ENCODE measurements at regions not wholly inside any gene's neighbourhood (a gene's known extent, or its start where the extent isn't known, plus 50 kb on each side); places are given as distances from the start of the nearest gene placed in this dataset.

DNA sequence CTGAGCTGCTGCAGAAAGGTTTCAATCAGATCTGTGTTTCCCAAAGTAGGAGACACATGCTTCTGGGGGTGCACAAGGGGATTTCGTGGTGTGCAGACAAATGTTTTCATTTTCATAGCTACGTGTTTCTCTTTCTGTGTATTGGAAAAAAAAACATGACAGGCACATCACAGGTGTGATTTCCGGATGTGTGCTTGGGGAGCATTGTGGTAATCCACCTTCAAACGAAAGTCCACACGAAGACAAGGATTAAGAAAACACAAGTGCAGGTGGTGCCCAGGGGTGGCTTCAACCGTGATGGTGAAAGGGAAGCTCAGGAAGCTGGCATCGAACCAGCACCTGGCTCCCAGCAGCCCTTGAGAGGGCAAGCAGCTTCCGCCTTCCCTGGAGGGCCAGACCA lies 164.6 kb upstream of the LINGO1 start:
- intact Hi-C loops (cut with DNase I; ENCODE audit: low total_unique reads): no loop called here
- no peak overlapping the region for H3K27ac ChIP-seq
- 52 to 65% (median 57%) methylated on average over 8 of the region's 8 CpGs for WGBS, 5 donors
- no peaks in the 10 kb centered on the region for H3K4me1 ChIP-seq
- H3K9me3 ChIP-seq: no peaks in the 10 kb centered on the region
- DNase-seq: no peak
- no peak overlapping the region for H3K4me3 ChIP-seq
- no peak for TF ChIP-seq POLR2AphosphoS5 (IDR thresholded peaks at IDR 0.05)
- no peak for TF ChIP-seq POLR2A (IDR thresholded peaks at IDR 0.05)
- TF ChIP-seq, protein P1, sequence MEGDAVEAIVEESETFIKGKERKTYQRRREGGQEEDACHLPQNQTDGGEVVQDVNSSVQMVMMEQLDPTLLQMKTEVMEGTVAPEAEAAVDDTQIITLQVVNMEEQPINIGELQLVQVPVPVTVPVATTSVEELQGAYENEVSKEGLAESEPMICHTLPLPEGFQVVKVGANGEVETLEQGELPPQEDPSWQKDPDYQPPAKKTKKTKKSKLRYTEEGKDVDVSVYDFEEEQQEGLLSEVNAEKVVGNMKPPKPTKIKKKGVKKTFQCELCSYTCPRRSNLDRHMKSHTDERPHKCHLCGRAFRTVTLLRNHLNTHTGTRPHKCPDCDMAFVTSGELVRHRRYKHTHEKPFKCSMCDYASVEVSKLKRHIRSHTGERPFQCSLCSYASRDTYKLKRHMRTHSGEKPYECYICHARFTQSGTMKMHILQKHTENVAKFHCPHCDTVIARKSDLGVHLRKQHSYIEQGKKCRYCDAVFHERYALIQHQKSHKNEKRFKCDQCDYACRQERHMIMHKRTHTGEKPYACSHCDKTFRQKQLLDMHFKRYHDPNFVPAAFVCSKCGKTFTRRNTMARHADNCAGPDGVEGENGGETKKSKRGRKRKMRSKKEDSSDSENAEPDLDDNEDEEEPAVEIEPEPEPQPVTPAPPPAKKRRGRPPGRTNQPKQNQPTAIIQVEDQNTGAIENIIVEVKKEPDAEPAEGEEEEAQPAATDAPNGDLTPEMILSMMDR (IDR thresholded peaks at IDR 0.05 in 8 of 11, conservative IDR thresholded peaks at IDR 0.05 in 3 of 11): no peak
- H3K27me3 ChIP-seq (replicated peaks in 1 of 7): peaks cover 0 to 31% (median 0%) of the 10 kb centered on the region in 7 donors
- H3K36me3 ChIP-seq: no peaks in the 10 kb centered on the region

GRCh38 chr15:77796046-77796729 lies 163.5 kb upstream of the LINGO1 start:
- intact Hi-C loops (cut with DNase I; ENCODE audit: low total_unique reads): no loop called here
- peaks cover 0 to 31% (median 0%) of the 10 kb centered on the region in 7 donors for H3K27me3 ChIP-seq (replicated peaks in 1 of 7)
- H3K4me3 ChIP-seq: no peak overlapping the region
- DNase-seq: no peak
- no peak overlapping the region for H3K27ac ChIP-seq
- H3K36me3 ChIP-seq: no peaks in the 10 kb centered on the region
- no peaks in the 10 kb centered on the region for H3K4me1 ChIP-seq
- 73 to 83% (median 78%) methylated on average over 10 to 11 of the region's 11 CpGs for WGBS, 5 donors
- H3K9me3 ChIP-seq: no peaks in the 10 kb centered on the region
- no peak for TF ChIP-seq POLR2AphosphoS5 (IDR thresholded peaks at IDR 0.05)
- no peak for TF ChIP-seq POLR2A (IDR thresholded peaks at IDR 0.05)
- TF ChIP-seq, protein P1 (IDR thresholded peaks at IDR 0.05 in 8 of 11, conservative IDR thresholded peaks at IDR 0.05 in 3 of 11): no peak

GRCh38 chr15:77795446-77795845 lies 162.7 kb upstream of the LINGO1 start:
- WGBS, 5 donors: 65 to 71% (median 70%) methylated on average over 10 of the region's 10 CpGs

DNA sequence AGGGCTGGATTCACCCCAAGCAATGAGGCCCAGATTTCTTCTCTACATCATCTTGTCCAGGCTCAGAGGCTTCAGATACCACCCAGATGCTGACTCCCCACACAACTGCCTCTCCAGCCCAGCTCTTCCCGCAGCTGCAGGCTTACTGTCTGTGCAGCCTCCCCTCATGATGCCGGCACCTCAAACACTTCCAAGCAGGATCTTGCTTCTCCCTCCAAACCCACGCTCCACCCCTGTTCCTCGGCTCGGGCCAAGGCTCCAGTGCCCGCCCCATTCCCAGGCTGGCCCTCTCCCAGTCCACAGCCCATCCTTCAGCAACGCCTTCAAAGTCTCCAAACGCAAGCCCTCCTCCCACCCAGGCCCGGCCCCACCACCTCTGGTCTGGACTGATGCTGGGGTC lies 159.2 kb upstream of the LINGO1 start:
- Histone ChIP-seq H3K36me3 (no peaks in the 10 kb centered on the region), H3K4me3 (no peak overlapping the region), H3K27me3 (replicated peaks in 1 of 7) (peaks cover 0 to 32% (median 0%) of the 10 kb centered on the region in 7 donors), H3K9me3 (no peaks in the 10 kb centered on the region), H3K27ac (no peak overlapping the region), H3K4me1 (no peaks in the 10 kb centered on the region)
- 83 to 93% (median 89%) methylated on average over 8 to 9 of the region's 9 CpGs for WGBS, 5 donors
- DNase-seq: no peak
- intact Hi-C loops (cut with DNase I; ENCODE audit: low total_unique reads): no loop called here
- TF ChIP-seq, protein P1 (IDR thresholded peaks at IDR 0.05 in 8 of 11, conservative IDR thresholded peaks at IDR 0.05 in 3 of 11): no peak
- TF ChIP-seq POLR2A (IDR thresholded peaks at IDR 0.05): no peak
- no peak for TF ChIP-seq POLR2AphosphoS5 (IDR thresholded peaks at IDR 0.05)

More at GRCh38 chr15:77795446-77795845, 162.7 kb upstream of the LINGO1 start:
- intact Hi-C loops (cut with DNase I; ENCODE audit: low total_unique reads): no loop called here
- Histone ChIP-seq H3K27me3 (replicated peaks in 1 of 7) (peaks cover 0 to 31% (median 0%) of the 10 kb centered on the region in 7 donors), H3K4me1 (no peaks in the 10 kb centered on the region), H3K36me3 (no peaks in the 10 kb centered on the region), H3K27ac (no peak overlapping the region), H3K9me3 (no peaks in the 10 kb centered on the region), H3K4me3 (no peak overlapping the region)
- TF ChIP-seq, protein P1 (IDR thresholded peaks at IDR 0.05 in 8 of 11, conservative IDR thresholded peaks at IDR 0.05 in 3 of 11): no peak
- TF ChIP-seq POLR2AphosphoS5 (IDR thresholded peaks at IDR 0.05) (no peak), POLR2A (IDR thresholded peaks at IDR 0.05) (no peak)
- DNase-seq: no peak
